Gastroesophageal sphincter (tissue), 4 donors: ENCODE measurements at regions not wholly inside any gene's neighbourhood (a gene's known extent, or its start where the extent isn't known, plus 50 kb on each side); places are given as distances from the start of the nearest gene placed in this dataset.
"Not testable (repeated sequence)": the region's sequence is repeated elsewhere in the genome, so short reads cannot be mapped to it uniquely, and the experiment has no call there.

Experiments
- ATAC-seq: fragments of 150-250 bp; one replicate; pipeline ENCODE4 v1.9.1; 2016; ENCODE audit warnings: mild to moderate bottlenecking, moderate library complexity
- H3K27ac ChIP-seq, 4 donors: fragments of 200-600 bp; sonication (generic) in 3 of 4; 1 replicate in 3 of 4; 2 replicates in 1 of 4; pipeline ENCODE4 v1.5.1; 2016 to 2019
- H3K27me3 ChIP-seq: fragments of 200-600 bp; sonication (generic); one replicate; pipeline ENCODE4 v1.5.1; 2019
- H3K36me3 ChIP-seq, 2 donors: fragments of 200-600 bp; sonication (generic); one replicate each; pipeline ENCODE4 v1.5.1; 2019; ENCODE audit warnings: control low read depth in 1 of 2
- H3K4me1 ChIP-seq, 3 donors: fragments of 200-600 bp; sonication (generic); 1 replicate in 2 of 3; 2 replicates in 1 of 3; pipeline ENCODE4 v1.5.1; 2016 to 2019; ENCODE audit warnings: control low read depth in 2 of 3
- H3K4me3 ChIP-seq, 2 donors: fragments of 200-600 bp; sonication (generic); one replicate each; pipeline ENCODE4 v1.5.1; 2019; ENCODE audit warnings: mild to moderate bottlenecking in 1 of 2, moderate library complexity in 1 of 2
- H3K9me3 ChIP-seq, 3 donors: fragments of 200-600 bp; sonication (generic); one replicate each; pipeline ENCODE4 v1.5.1; 2017 to 2019; ENCODE audit warnings: control low read depth in 2 of 3
- CTCF ChIP-seq, 4 experiments: fragments of 200-600 bp in 2 of 4; fragments of 450-650 bp in 2 of 4; sonication (generic) in 1 of 4; IDR thresholded peaks; one replicate each; pipeline ENCODE4 v1.5.1; 2017 to 2019; ENCODE audit warnings: antibody characterized with exemption in 4 of 4, mild to moderate bottlenecking in 2 of 4, moderate library complexity in 2 of 4
- EP300 ChIP-seq: sonication (generic); formaldehyde crosslinking; IDR thresholded peaks from one replicate; pipeline ENCODE4 v1.6.1; 2017; ENCODE audit warnings: antibody characterized with exemption, mild to moderate bottlenecking
- POLR2A ChIP-seq, 2 donors: fragments of 450-650 bp; IDR thresholded peaks; one replicate each; pipeline ENCODE4 v1.6.1; 2017; ENCODE audit warnings: antibody characterized with exemption in 2 of 2, mild to moderate bottlenecking in 2 of 2, moderate library complexity in 1 of 2
- POLR2AphosphoS5 ChIP-seq: sonication (generic); formaldehyde crosslinking; IDR thresholded peaks from one replicate; pipeline ENCODE4 v1.6.1; 2017; ENCODE audit warnings: antibody characterized with exemption
- WGBS, 2 donors: methylation state at CpG; one replicate each; pipeline ENCODE4 v1.1.5; 2018; ENCODE audit warnings: low coverage in 1 of 2; 5-methylcytosine and 5-hydroxymethylcytosine counted together

GRCh38 chr6:154933181-154933827 lies 61.8 kb upstream of the TIAM2 start:
- TF ChIP-seq EP300 (no peak), CTCF (IDR thresholded peaks at IDR 0.05) (no peak), POLR2AphosphoS5 (no peak), POLR2A (IDR thresholded peaks at IDR 0.05) (no peak)
- ATAC-seq: no peak
- Histone ChIP-seq H3K9me3 (no peaks in the 10 kb centered on the region), H3K4me3 (no peak overlapping the region), H3K4me1 (peaks cover 0 to 22% (median 0%) of the 10 kb centered on the region in 3 donors), H3K27me3 (no peaks in the 10 kb centered on the region), H3K36me3 (no peaks in the 10 kb centered on the region), H3K27ac (no peak overlapping the region)
- WGBS, 2 donors: 77 to 87% methylated on average over 6 to 9 of the region's 10 CpGs

GRCh38 chr6:154937306-154938220 lies 57.6 kb upstream of the TIAM2 start:
- Histone ChIP-seq H3K9me3 (no peaks in the 10 kb centered on the region), H3K27me3 (no peaks in the 10 kb centered on the region), H3K4me3 (no peak overlapping the region), H3K4me1 (peaks cover 0 to 14% (median 0%) of the 10 kb centered on the region in 3 donors), H3K27ac (no peak overlapping the region), H3K36me3 (no peaks in the 10 kb centered on the region)
- ATAC-seq: no peak
- WGBS, 2 donors: 45 to 65% methylated on average over 7 to 11 of the region's 17 CpGs
- no peak for TF ChIP-seq POLR2AphosphoS5
- no peak for TF ChIP-seq EP300
- no peak for TF ChIP-seq CTCF (IDR thresholded peaks at IDR 0.05)
- no peak for TF ChIP-seq POLR2A (IDR thresholded peaks at IDR 0.05)

- H3K4me3 ChIP-seq: no peak overlapping the region
- no peaks in the 10 kb centered on the region for H3K27me3 ChIP-seq
- WGBS, 2 donors: 51 to 55% methylated on average over 7 to 9 of the region's 9 CpGs
- peaks cover 0 to 14% (median 0%) of the 10 kb centered on the region in 3 donors for H3K4me1 ChIP-seq
- H3K27ac ChIP-seq: no peak overlapping the region
- no peaks in the 10 kb centered on the region for H3K36me3 ChIP-seq
- H3K9me3 ChIP-seq: no peaks in the 10 kb centered on the region
- no peak for TF ChIP-seq POLR2A (IDR thresholded peaks at IDR 0.05)
- no peak for TF ChIP-seq POLR2AphosphoS5
- TF ChIP-seq CTCF (IDR thresholded peaks at IDR 0.05): no peak
- no peak for ATAC-seq
Observed at GRCh38 chr6:154938221-154938580, 56.9 kb upstream of the TIAM2 start.

- WGBS, 2 donors: 95 to 97% methylated on average over 8 to 11 of the region's 16 CpGs
- H3K27me3 ChIP-seq, ATAC-seq, H3K36me3 ChIP-seq, H3K4me3 ChIP-seq, H3K9me3 ChIP-seq, H3K27ac ChIP-seq: not testable (repeated sequence)
- peaks cover 0 to 14% (median 0%) of the 10 kb centered on the region in 3 donors for H3K4me1 ChIP-seq
Observed at GRCh38 chr6:154938727-154939285, 56.3 kb upstream of the TIAM2 start.

GRCh38 chr6:154942770-154943169 lies 52.3 kb upstream of the TIAM2 start:
- Histone ChIP-seq H3K27ac (no peak overlapping the region), H3K9me3 (no peaks in the 10 kb centered on the region), H3K4me1 (peaks cover 0 to 8% (median 0%) of the 10 kb centered on the region in 3 donors), H3K4me3 (no peak overlapping the region), H3K27me3 (no peaks in the 10 kb centered on the region), H3K36me3 (peaks cover 0 to 31% of the 10 kb centered on the region in 2 donors)
- WGBS, 2 donors: 86 to 100% methylated on average over 1 to 2 of the region's 2 CpGs
- no peak for TF ChIP-seq CTCF (IDR thresholded peaks at IDR 0.05)
- no peak for TF ChIP-seq POLR2AphosphoS5
- ATAC-seq: no peak
